Breast epithelium (tissue), 3 donors: ENCODE measurements at regions not wholly inside any gene's neighbourhood (a gene's known extent, or its start where the extent isn't known, plus 50 kb on each side); places are given as distances from the start of the nearest gene placed in this dataset.

Source experiments
- POLR2A ChIP-seq: fragments of 450-650 bp; IDR thresholded peaks from one replicate; pipeline ENCODE4 v1.6.1; 2016; ENCODE audit warnings: antibody characterized with exemption, mild to moderate bottlenecking, moderate library complexity
- POLR2AphosphoS5 ChIP-seq, 3 donors: sonication (generic); formaldehyde crosslinking; IDR thresholded peaks; one replicate each; pipeline ENCODE4 v1.6.1; 2017; ENCODE audit warnings: antibody characterized with exemption in 3 of 3
- TF ChIP-seq, protein P1 (sequence below), 3 donors: fragments of 450-650 bp; IDR thresholded peaks; one replicate each; pipeline ENCODE4 v1.5.1; 2016 to 2017; ENCODE audit warnings: antibody characterized with exemption in 3 of 3, mild to moderate bottlenecking in 3 of 3, moderate library complexity in 3 of 3

DNA sequence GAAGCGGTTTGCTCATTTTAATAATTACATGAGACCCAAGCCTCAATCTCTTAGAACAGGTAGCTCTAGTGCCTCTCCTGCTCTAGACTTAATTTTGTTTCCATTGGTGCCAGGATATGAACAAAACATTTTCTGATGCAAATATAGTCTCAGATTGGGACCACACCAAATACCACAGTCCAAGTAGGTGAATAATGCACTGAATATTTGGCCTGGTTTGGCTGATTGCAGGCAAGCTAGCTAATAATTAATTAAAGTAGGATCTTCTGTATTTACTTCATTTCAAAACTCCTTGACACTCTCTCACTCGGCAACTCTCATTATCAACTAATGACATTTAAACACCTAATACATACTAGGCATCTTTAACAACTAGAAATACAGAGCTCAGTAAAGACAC is 219.6 kb downstream of the LTN1 start:
- no peak for TF ChIP-seq POLR2A
- TF ChIP-seq, protein P1, sequence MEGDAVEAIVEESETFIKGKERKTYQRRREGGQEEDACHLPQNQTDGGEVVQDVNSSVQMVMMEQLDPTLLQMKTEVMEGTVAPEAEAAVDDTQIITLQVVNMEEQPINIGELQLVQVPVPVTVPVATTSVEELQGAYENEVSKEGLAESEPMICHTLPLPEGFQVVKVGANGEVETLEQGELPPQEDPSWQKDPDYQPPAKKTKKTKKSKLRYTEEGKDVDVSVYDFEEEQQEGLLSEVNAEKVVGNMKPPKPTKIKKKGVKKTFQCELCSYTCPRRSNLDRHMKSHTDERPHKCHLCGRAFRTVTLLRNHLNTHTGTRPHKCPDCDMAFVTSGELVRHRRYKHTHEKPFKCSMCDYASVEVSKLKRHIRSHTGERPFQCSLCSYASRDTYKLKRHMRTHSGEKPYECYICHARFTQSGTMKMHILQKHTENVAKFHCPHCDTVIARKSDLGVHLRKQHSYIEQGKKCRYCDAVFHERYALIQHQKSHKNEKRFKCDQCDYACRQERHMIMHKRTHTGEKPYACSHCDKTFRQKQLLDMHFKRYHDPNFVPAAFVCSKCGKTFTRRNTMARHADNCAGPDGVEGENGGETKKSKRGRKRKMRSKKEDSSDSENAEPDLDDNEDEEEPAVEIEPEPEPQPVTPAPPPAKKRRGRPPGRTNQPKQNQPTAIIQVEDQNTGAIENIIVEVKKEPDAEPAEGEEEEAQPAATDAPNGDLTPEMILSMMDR (IDR thresholded peaks at IDR 0.05) = no peak
- TF ChIP-seq POLR2AphosphoS5 (IDR thresholded peaks at IDR 0.05) = no peak
